ENCODE measurements at regions not wholly inside any gene's neighbourhood (a gene's known extent, or its start where the extent isn't known, plus 50 kb on each side); places are given as distances from the start of the nearest gene placed in this dataset.

GRCh38 chr9:78150983-78151356, 84.9 kb upstream of the CEP78 start:
- ATAC-seq (no peak), DNase-seq (no peak)
- H3K9me3 ChIP-seq, result no peaks in the 10 kb centered on the region
- intact Hi-C loops (cut with DNase I), result no loop called here
- H3K27me3 ChIP-seq (ENCODE audit: low read depth), result no peaks in the 10 kb centered on the region
- no peak overlapping the region for H3K27ac ChIP-seq
- TF ChIP-seq CTCF (IDR thresholded peaks at IDR 0.05), result no peak
- no peaks in the 10 kb centered on the region for H3K4me1 ChIP-seq
- H3K36me3 ChIP-seq, result no peaks in the 10 kb centered on the region
- no peak overlapping the region for H3K4me3 ChIP-seq

GRCh38 chr9:78150312-78150982, 85.4 kb upstream of the CEP78 start:
- intact Hi-C loops (cut with DNase I), result no loop called here
- Histone ChIP-seq H3K27me3 (ENCODE audit: low read depth) (no peaks in the 10 kb centered on the region), H3K36me3 (no peaks in the 10 kb centered on the region), H3K4me3 (no peak overlapping the region), H3K27ac (no peak overlapping the region), H3K9me3 (no peaks in the 10 kb centered on the region), H3K4me1 (no peaks in the 10 kb centered on the region)
- ATAC-seq, result no peak
- DNase-seq, result no peak
- TF ChIP-seq CTCF (IDR thresholded peaks at IDR 0.05), result no peak

GRCh38 chr9:78149702-78150291, 86.1 kb upstream of the CEP78 start:
- peak; percentile 19 to 37 for ATAC-seq
- no peak for TF ChIP-seq CTCF (IDR thresholded peaks at IDR 0.05)
- no peak for DNase-seq
- Histone ChIP-seq H3K9me3 (no peaks in the 10 kb centered on the region), H3K27ac (no peak overlapping the region), H3K4me1 (no peaks in the 10 kb centered on the region), H3K4me3 (no peak overlapping the region), H3K36me3 (no peaks in the 10 kb centered on the region), H3K27me3 (ENCODE audit: low read depth) (no peaks in the 10 kb centered on the region)
- intact Hi-C loops (cut with DNase I), result no loop called here

- H3K27me3 ChIP-seq (ENCODE audit: low read depth), result no peaks in the 10 kb centered on the region
- no peak overlapping the region for H3K4me3 ChIP-seq
- DNase-seq (no peak), ATAC-seq (no peak)
- no peak for TF ChIP-seq CTCF (IDR thresholded peaks at IDR 0.05)
- H3K9me3 ChIP-seq, result no peaks in the 10 kb centered on the region
- H3K36me3 ChIP-seq, result no peaks in the 10 kb centered on the region
- H3K4me1 ChIP-seq, result no peaks in the 10 kb centered on the region
- no peak overlapping the region for H3K27ac ChIP-seq
- intact Hi-C loops (cut with DNase I), result no loop called here
Measured at GRCh38 chr9:78146241-78146640, 89.6 kb upstream of the CEP78 start.

- H3K9me3 ChIP-seq, result no peaks in the 10 kb centered on the region
- no peak overlapping the region for H3K27ac ChIP-seq
- peak; percentile 42 to 57 for ATAC-seq
- H3K36me3 ChIP-seq, result no peaks in the 10 kb centered on the region
- H3K4me1 ChIP-seq, result no peaks in the 10 kb centered on the region
- intact Hi-C loops (cut with DNase I), result no loop called here
- no peaks in the 10 kb centered on the region for H3K27me3 ChIP-seq (ENCODE audit: low read depth)
- no peak overlapping the region for H3K4me3 ChIP-seq
- no peak for DNase-seq
- no peak for TF ChIP-seq CTCF (IDR thresholded peaks at IDR 0.05)
Measured at GRCh38 chr9:78144663-78145377, 91.1 kb upstream of the CEP78 start.
